ENCODE measurements at regions not wholly inside any gene's neighbourhood (a gene's known extent, or its start where the extent isn't known, plus 50 kb on each side); places are given as distances from the start of the nearest gene placed in this dataset.

DNA sequence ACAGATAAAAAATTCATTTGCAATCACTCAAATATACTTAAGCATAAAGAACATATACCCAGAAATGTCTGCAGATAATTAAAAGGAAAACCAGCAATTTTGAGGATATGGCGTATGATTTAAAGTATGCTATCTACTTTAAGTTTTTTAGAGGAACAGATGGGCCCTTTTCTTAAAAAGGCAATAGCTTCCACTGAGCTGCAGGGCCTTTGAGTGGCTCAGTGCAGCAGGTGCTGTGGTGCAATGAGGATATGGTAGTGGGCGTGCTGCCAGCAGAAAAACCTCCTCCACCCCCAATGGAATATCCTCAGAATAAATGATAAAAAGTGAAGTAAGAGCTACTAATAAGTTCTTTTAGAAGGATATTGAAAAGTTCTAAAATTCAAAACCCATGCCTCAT is 814.5 kb downstream of the MTRR start:
- TF ChIP-seq CSDC2 (CRISPR knock-in tag; IDR thresholded peaks at IDR 0.05), result no peak
- no peak for TF ChIP-seq ESRRG (CRISPR knock-in tag; IDR thresholded peaks at IDR 0.05)

All from SK-N-SH treated with all-trans-retinoic acid at 6 μM for 48 hours (cell line).